ENCODE measurements at regions not wholly inside any gene's neighbourhood (a gene's known extent, or its start where the extent isn't known, plus 50 kb on each side); places are given as distances from the start of the nearest gene placed in this dataset.

DNA sequence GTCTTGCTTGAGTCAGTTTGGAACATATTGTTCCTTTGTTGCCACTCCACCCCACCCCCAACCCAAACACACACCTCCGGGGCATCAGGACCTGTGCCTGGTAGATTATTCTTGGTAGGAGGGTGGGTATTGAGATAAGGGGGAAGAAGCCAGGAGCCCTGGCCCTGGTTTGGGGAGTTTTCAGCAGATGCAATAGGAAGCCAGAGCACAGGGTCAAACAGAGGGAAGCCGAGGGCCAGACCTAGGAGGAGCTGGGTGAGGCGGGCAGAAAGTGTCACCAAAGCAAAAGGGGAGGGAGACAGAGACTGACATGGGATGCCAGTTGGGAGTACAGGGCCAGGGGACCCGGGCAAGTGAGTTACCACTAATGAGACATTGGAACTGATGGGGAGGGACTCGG lies 163.1 kb downstream of the RPLP1 start:
- no peak overlapping the region for H2BK5ac ChIP-seq (ENCODE audit: low read depth, low read length, poor library complexity, severe bottlenecking)
- no peak overlapping the region for H3K27ac ChIP-seq (ENCODE audit: insufficient read depth, low read length)
- no TSS peak for BruUV-seq (replicated peaks)
- no peak overlapping the region for H3K56ac ChIP-seq (ENCODE audit: extremely low read depth, insufficient read depth, low read length)
- no peak overlapping the region for H3K14ac ChIP-seq (replicated peaks; ENCODE audit: low read depth, low read length)
- no peaks in the 10 kb centered on the region for H3K79me1 ChIP-seq (ENCODE audit: low read depth in 1 of 2, low read length in 2 of 2)
- no peak for ATAC-seq (ENCODE audit: low read depth)
- H3K27me3 ChIP-seq (ENCODE audit: control insufficient read depth, insufficient read depth, low read length) = peaks cover 22% of the 10 kb centered on the region
- no peaks in the 10 kb centered on the region for H3K9me1 ChIP-seq (ENCODE audit: insufficient read depth, low read length)
- TF ChIP-seq, protein P1, sequence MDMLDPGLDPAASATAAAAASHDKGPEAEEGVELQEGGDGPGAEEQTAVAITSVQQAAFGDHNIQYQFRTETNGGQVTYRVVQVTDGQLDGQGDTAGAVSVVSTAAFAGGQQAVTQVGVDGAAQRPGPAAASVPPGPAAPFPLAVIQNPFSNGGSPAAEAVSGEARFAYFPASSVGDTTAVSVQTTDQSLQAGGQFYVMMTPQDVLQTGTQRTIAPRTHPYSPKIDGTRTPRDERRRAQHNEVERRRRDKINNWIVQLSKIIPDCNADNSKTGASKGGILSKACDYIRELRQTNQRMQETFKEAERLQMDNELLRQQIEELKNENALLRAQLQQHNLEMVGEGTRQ (IDR thresholded peaks at IDR 0.05; ENCODE audit: low read depth, low read length) = no peak
- TF ChIP-seq, protein P2, sequence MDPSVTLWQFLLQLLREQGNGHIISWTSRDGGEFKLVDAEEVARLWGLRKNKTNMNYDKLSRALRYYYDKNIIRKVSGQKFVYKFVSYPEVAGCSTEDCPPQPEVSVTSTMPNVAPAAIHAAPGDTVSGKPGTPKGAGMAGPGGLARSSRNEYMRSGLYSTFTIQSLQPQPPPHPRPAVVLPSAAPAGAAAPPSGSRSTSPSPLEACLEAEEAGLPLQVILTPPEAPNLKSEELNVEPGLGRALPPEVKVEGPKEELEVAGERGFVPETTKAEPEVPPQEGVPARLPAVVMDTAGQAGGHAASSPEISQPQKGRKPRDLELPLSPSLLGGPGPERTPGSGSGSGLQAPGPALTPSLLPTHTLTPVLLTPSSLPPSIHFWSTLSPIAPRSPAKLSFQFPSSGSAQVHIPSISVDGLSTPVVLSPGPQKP (IDR thresholded peaks at IDR 0.05; ENCODE audit: borderline replicate concordance, low read depth, low read length) = no peak
- TF ChIP-seq RCOR1 (IDR thresholded peaks at IDR 0.05; ENCODE audit: insufficient replicate concordance, low read length) = no peak
- TF ChIP-seq CHD1 (IDR thresholded peaks at IDR 0.05; ENCODE audit: low read depth, low read length) = no peak
- TF ChIP-seq MXI1 (IDR thresholded peaks at IDR 0.05; ENCODE audit: borderline replicate concordance, low read depth, low read length) = no peak
- TF ChIP-seq RAD21 (IDR thresholded peaks at IDR 0.05; ENCODE audit: low read length) = no peak
- no peak for TF ChIP-seq SMC3 (IDR thresholded peaks at IDR 0.05; ENCODE audit: low read depth, low read length)
- TF ChIP-seq MAFK (IDR thresholded peaks at IDR 0.05; ENCODE audit: low read depth, low read length) = no peak
- no peak for TF ChIP-seq NFE2L2 (IDR thresholded peaks at IDR 0.05; ENCODE audit: low read depth, low read length)
- no peak for TF ChIP-seq CEBPB (IDR thresholded peaks at IDR 0.05; ENCODE audit: low read depth, low read length)
- TF ChIP-seq RFX5 (IDR thresholded peaks at IDR 0.05; ENCODE audit: low read depth, low read length) = no peak
- no peak for TF ChIP-seq MAZ (IDR thresholded peaks at IDR 0.05; ENCODE audit: borderline replicate concordance, low read depth, low read length)
- TF ChIP-seq BHLHE40 (IDR thresholded peaks at IDR 0.05; ENCODE audit: low read depth, low read length) = no peak
- no peak for TF ChIP-seq POLR2A (IDR thresholded peaks at IDR 0.05; ENCODE audit: low read depth, low read length)
- no peak for TF ChIP-seq FOS (IDR thresholded peaks at IDR 0.05; ENCODE audit: low read depth, low read length)
- TF ChIP-seq, protein P3, sequence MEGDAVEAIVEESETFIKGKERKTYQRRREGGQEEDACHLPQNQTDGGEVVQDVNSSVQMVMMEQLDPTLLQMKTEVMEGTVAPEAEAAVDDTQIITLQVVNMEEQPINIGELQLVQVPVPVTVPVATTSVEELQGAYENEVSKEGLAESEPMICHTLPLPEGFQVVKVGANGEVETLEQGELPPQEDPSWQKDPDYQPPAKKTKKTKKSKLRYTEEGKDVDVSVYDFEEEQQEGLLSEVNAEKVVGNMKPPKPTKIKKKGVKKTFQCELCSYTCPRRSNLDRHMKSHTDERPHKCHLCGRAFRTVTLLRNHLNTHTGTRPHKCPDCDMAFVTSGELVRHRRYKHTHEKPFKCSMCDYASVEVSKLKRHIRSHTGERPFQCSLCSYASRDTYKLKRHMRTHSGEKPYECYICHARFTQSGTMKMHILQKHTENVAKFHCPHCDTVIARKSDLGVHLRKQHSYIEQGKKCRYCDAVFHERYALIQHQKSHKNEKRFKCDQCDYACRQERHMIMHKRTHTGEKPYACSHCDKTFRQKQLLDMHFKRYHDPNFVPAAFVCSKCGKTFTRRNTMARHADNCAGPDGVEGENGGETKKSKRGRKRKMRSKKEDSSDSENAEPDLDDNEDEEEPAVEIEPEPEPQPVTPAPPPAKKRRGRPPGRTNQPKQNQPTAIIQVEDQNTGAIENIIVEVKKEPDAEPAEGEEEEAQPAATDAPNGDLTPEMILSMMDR (conservative IDR thresholded peaks at IDR 0.05; ENCODE audit: low read depth, low read length) = no peak
- POLR2A ChIA-PET (ENCODE audit: unreplicated experiment) = no interaction called here
- H3K36me3 ChIP-seq (ENCODE audit: control insufficient read depth, insufficient read depth, low read length) = no peaks in the 10 kb centered on the region
- intact Hi-C loops (cut with micrococcal nuclease) (no loop called here), dilution Hi-C loops (cut with HindIII; ENCODE audit: low sequenced_read_pairs, unreplicated experiment) (no loop called here), in situ Hi-C loops (cut with MboI; ENCODE audit: low sequenced_read_pairs) (no loop called here)
- H3K9me3 ChIP-seq (ENCODE audit: control insufficient read depth, insufficient read depth, low read length) = no peaks in the 10 kb centered on the region
- 87% methylated on average over 2 of the region's 5 CpGs; no CpG with 5 or more reads in 1 of the 2 experiments for WGBS, 2 experiments (ENCODE audit: extremely low coverage in 2 of 2, insufficient read length in 1 of 2)
- no peak overlapping the region for H4K5ac ChIP-seq (ENCODE audit: low read depth, low read length)
- H2AK9ac ChIP-seq (replicated peaks; ENCODE audit: low read depth, low read length, poor library complexity) = no peak overlapping the region
- no peak for DNase-seq
- H2BK120ac ChIP-seq (ENCODE audit: low read depth, low read length) = no peak overlapping the region
- H2BK15ac ChIP-seq (ENCODE audit: low read depth, low read length) = no peak overlapping the region
- no peaks in the 10 kb centered on the region for H3K4me1 ChIP-seq (ENCODE audit: control insufficient read depth, insufficient read depth, low read length)
- H3K23ac ChIP-seq (ENCODE audit: low read depth, low read length) = no peak overlapping the region
- H4K20me1 ChIP-seq (ENCODE audit: insufficient read depth, low read length) = no peaks in the 10 kb centered on the region
- H3K9ac ChIP-seq (ENCODE audit: low read depth, low read length) = no peak overlapping the region
- H3K4me2 ChIP-seq (ENCODE audit: low read depth, low read length) = no peak overlapping the region
- CTCF ChIA-PET = no interaction called here
- no peak overlapping the region for H3K18ac ChIP-seq (ENCODE audit: low read depth, low read length)
- no peak overlapping the region for H2BK20ac ChIP-seq (ENCODE audit: low read depth, low read length)
- no peak overlapping the region for H2AFZ ChIP-seq (replicated peaks; ENCODE audit: low read length, poor library complexity)
- H4K91ac ChIP-seq (ENCODE audit: insufficient read depth, low read depth, low read length) = no peak overlapping the region
- H2AK5ac ChIP-seq (ENCODE audit: low read depth, low read length) = no peak overlapping the region
- H3K4me3 ChIP-seq (ENCODE audit: insufficient read depth, low read depth, low read length) = no peak overlapping the region
- H4K8ac ChIP-seq (ENCODE audit: low read depth in 2 of 2, low read length in 2 of 2) = no peak overlapping the region
- no peak overlapping the region for H3K4ac ChIP-seq (ENCODE audit: low read depth, low read length)
